SK-N-SH (cell line): ENCODE measurements at regions not wholly inside any gene's neighbourhood (a gene's known extent, or its start where the extent isn't known, plus 50 kb on each side); places are given as distances from the start of the nearest gene placed in this dataset.

Experiments
- EZH2phosphoT487 ChIP-seq: fragments of 200-600 bp; sonication (generic); IDR thresholded peaks from 2 replicates; pipeline ENCODE4 v1.6.1; 2017; ENCODE audit warnings: low read depth, mixed run types, mild to moderate bottlenecking, antibody characterized with exemption, moderate library complexity, borderline replicate concordance
- MAX ChIP-seq: IDR thresholded peaks from 2 replicates; pipeline ENCODE4 v1.4.0; 2012; ENCODE audit warnings: low read depth
- TEAD4 ChIP-seq: IDR thresholded peaks from 2 replicates; pipeline ENCODE4 v1.4.0; 2012; ENCODE audit warnings: mild to moderate bottlenecking, borderline replicate concordance; ENCODE audit not compliant: insufficient read depth
- USF1 ChIP-seq: IDR thresholded peaks from 2 replicates; pipeline ENCODE4 v1.4.0; 2012; ENCODE audit warnings: low read depth, borderline replicate concordance

GRCh38 chr10:53009961-53010907, 237.7 kb upstream of the MBL2 start:
- TF ChIP-seq USF1 (no peak), TEAD4 (no peak), MAX (no peak), EZH2phosphoT487 (no peak)
